Esophagus muscularis mucosa (tissue), 3 donors: ENCODE measurements at regions not wholly inside any gene's neighbourhood (a gene's known extent, or its start where the extent isn't known, plus 50 kb on each side); places are given as distances from the start of the nearest gene placed in this dataset.

Source experiments
- POLR2A ChIP-seq: fragments of 450-650 bp; IDR thresholded peaks from one replicate; pipeline ENCODE4 v1.6.1; 2017; ENCODE audit warnings: antibody characterized with exemption, moderate library complexity, mild to moderate bottlenecking, low read depth
- POLR2AphosphoS5 ChIP-seq, 2 donors: sonication (generic); formaldehyde crosslinking; IDR thresholded peaks; one replicate each; pipeline ENCODE4 v1.6.1; 2017; ENCODE audit warnings: antibody characterized with exemption in 2 of 2
- TF ChIP-seq, protein P1 (sequence below), 3 experiments: fragments of 200-600 bp in 2 of 3; fragments of 450-650 bp in 1 of 3; sonication (generic) in 2 of 3; IDR thresholded peaks; one replicate each; pipeline ENCODE4 v1.5.1; 2017 to 2019; ENCODE audit warnings: antibody characterized with exemption in 3 of 3, mild to moderate bottlenecking in 2 of 3, moderate library complexity in 1 of 3

DNA sequence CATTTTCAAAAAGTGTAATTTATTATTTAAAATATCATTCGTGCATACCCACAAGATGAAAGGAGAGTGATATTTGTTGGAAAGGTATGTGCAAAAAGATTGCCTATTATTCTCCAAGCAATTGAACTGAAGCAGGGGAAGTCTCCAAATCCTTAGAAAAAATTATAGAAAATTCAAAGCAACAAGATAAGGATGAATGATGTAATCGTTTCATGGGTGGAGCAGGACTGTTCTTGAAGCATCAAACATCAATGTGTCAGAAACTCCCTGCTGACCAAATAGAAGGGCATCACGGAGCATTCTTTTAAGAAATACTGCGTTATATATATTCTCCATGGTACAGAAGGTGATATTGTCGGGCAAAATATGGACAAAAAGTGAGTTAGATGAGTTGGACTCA is 87.9 kb upstream of the SPAG17 start:
- TF ChIP-seq, protein P1, sequence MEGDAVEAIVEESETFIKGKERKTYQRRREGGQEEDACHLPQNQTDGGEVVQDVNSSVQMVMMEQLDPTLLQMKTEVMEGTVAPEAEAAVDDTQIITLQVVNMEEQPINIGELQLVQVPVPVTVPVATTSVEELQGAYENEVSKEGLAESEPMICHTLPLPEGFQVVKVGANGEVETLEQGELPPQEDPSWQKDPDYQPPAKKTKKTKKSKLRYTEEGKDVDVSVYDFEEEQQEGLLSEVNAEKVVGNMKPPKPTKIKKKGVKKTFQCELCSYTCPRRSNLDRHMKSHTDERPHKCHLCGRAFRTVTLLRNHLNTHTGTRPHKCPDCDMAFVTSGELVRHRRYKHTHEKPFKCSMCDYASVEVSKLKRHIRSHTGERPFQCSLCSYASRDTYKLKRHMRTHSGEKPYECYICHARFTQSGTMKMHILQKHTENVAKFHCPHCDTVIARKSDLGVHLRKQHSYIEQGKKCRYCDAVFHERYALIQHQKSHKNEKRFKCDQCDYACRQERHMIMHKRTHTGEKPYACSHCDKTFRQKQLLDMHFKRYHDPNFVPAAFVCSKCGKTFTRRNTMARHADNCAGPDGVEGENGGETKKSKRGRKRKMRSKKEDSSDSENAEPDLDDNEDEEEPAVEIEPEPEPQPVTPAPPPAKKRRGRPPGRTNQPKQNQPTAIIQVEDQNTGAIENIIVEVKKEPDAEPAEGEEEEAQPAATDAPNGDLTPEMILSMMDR (IDR thresholded peaks at IDR 0.05): no peak
- TF ChIP-seq POLR2A: no peak
- no peak for TF ChIP-seq POLR2AphosphoS5 (IDR thresholded peaks at IDR 0.05)
